ENCODE measurements at regions not wholly inside any gene's neighbourhood (a gene's known extent, or its start where the extent isn't known, plus 50 kb on each side); places are given as distances from the start of the nearest gene placed in this dataset.

DNA sequence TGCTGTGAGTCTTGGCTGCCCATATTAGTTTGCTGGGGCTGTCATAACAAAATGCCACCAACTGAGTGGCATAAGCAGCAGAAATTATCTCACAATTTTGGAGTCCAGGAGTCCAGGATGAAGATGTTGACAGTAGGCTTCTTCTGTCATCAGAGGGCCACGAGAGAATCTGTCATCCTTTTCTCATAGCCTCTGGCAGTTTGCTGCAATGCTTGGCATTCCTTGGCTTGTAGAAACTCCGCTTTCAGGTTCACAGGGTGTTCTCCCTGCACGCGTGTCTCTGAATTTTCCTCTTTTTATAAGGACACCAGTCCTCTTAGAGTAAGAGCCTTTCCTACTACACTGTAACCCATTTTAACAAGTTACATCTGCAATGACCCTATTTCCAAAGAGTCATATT is 838.4 kb downstream of the TFAP2A start:
- Mint-ChIP-seq H3K27ac (no peak overlapping the region), H3K27me3 (no peaks in the 10 kb centered on the region), H3K36me3 (no peaks in the 10 kb centered on the region), H3K9me3 (no peaks in the 10 kb centered on the region), H3K4me3 (no peak overlapping the region), H3K4me1 (no peaks in the 10 kb centered on the region)
- no peaks in the 10 kb centered on the region for H3K27me3 ChIP-seq (replicated peaks in 1 of 2; ENCODE audit: control insufficient read depth in 2 of 2, extremely low read depth in 1 of 2, insufficient read depth in 2 of 2, low read length in 1 of 2)
- 80% methylated on average over 1 of the region's 4 CpGs for WGBS (ENCODE audit: insufficient coverage)
- no peak overlapping the region for H3K4me3 ChIP-seq (ENCODE audit: control insufficient read depth in 1 of 2, extremely low read depth in 1 of 2, low read length in 1 of 2)
- H3K4me1 ChIP-seq (ENCODE audit: control insufficient read depth in 1 of 2, extremely low read depth in 1 of 2, insufficient read depth in 2 of 2, low read length in 2 of 2): no peaks in the 10 kb centered on the region
- no peak for DNase-seq
- POLR2A ChIA-PET: no interaction called here
- no peak for ATAC-seq (replicated peaks in 1 of 4)
- H3K36me3 ChIP-seq (ENCODE audit: control insufficient read depth in 2 of 2, extremely low read depth in 1 of 2, insufficient read depth in 1 of 2, low read length in 1 of 2): no peaks in the 10 kb centered on the region
- CTCF ChIA-PET: no interaction called here
- H3K27ac ChIP-seq (ENCODE audit: low read length): no peak overlapping the region
- H3K9me3 ChIP-seq: no peaks in the 10 kb centered on the region

DNA sequence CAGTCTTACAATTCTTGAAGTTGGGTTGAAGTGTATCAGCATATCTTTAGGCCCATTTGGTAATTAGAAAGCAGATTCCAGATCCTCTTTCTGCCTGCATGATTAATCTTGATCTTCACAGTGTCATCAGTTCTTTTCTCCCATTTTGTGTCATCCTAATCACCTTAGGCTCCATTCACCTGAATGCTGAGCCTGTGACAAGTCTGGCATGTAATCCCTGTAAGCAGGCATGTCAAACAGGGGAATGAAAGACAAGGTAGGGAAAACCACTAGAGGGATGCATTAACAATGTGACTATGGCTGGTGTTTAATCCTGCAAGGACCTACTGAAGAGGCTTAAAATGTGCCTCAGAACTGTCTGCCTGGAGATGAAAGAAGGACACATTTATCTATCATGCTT is 848.8 kb downstream of the TFAP2A start:
- no peaks in the 10 kb centered on the region for H3K27me3 Mint-ChIP-seq
- Histone ChIP-seq H3K4me1 (ENCODE audit: control insufficient read depth in 1 of 2, extremely low read depth in 1 of 2, insufficient read depth in 2 of 2, low read length in 2 of 2) (no peaks in the 10 kb centered on the region), H3K4me3 (ENCODE audit: control insufficient read depth in 1 of 2, extremely low read depth in 1 of 2, low read length in 1 of 2) (no peak overlapping the region), H3K27ac (ENCODE audit: low read length) (no peak overlapping the region), H3K9me3 (no peaks in the 10 kb centered on the region), H3K27me3 (replicated peaks in 1 of 2; ENCODE audit: control insufficient read depth in 2 of 2, extremely low read depth in 1 of 2, insufficient read depth in 2 of 2, low read length in 1 of 2) (no peaks in the 10 kb centered on the region), H3K36me3 (ENCODE audit: control insufficient read depth in 2 of 2, extremely low read depth in 1 of 2, insufficient read depth in 1 of 2, low read length in 1 of 2) (no peaks in the 10 kb centered on the region)
- H3K36me3 Mint-ChIP-seq: no peaks in the 10 kb centered on the region
- CTCF ChIA-PET: no interaction called here
- POLR2A ChIA-PET: no interaction called here
- H3K4me3 Mint-ChIP-seq: no peak overlapping the region
- DNase-seq (no peak), ATAC-seq (replicated peaks in 1 of 4) (no peak)
- no peaks in the 10 kb centered on the region for H3K4me1 Mint-ChIP-seq
- peaks cover 0 to 7% (median 5%) of the 10 kb centered on the region in 3 donors for H3K9me3 Mint-ChIP-seq
- H3K27ac Mint-ChIP-seq: no peak overlapping the region

DNA sequence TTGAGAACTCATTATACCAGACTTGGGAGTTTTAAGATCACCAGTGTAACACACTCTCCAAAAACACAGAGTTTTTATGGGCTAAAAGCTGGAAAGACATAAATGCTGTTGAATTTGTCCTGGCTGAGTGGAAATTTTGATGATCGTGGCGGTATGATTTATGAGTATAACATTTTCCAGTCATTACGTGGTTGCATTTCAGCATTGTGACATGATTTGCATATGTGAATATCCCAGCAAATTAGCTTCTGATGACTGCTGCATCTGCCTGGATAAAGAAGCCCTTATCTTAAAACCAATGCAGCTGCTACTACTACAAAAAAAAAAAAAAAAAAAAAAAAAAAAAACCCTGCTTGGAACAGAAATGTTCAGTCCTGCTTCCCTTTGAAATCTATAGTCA is 850.9 kb downstream of the TFAP2A start:
- H3K9me3 ChIP-seq: no peaks in the 10 kb centered on the region
- WGBS (ENCODE audit: insufficient coverage): no CpG with 5 or more reads among the region's 3 CpGs
- peaks cover 3 to 7% (median 4%) of the 10 kb centered on the region in 3 donors for H3K9me3 Mint-ChIP-seq
- no peak overlapping the region for H3K4me3 Mint-ChIP-seq
- CTCF ChIA-PET: no interaction called here
- no peaks in the 10 kb centered on the region for H3K36me3 Mint-ChIP-seq
- H3K27me3 Mint-ChIP-seq: no peaks in the 10 kb centered on the region
- no peak overlapping the region for H3K27ac ChIP-seq (ENCODE audit: low read length)
- no peaks in the 10 kb centered on the region for H3K4me1 Mint-ChIP-seq
- no peaks in the 10 kb centered on the region for H3K27me3 ChIP-seq (replicated peaks in 1 of 2; ENCODE audit: control insufficient read depth in 2 of 2, extremely low read depth in 1 of 2, insufficient read depth in 2 of 2, low read length in 1 of 2)
- POLR2A ChIA-PET: no interaction called here
- no peaks in the 10 kb centered on the region for H3K4me1 ChIP-seq (ENCODE audit: control insufficient read depth in 1 of 2, extremely low read depth in 1 of 2, insufficient read depth in 2 of 2, low read length in 2 of 2)
- no peak overlapping the region for H3K4me3 ChIP-seq (ENCODE audit: control insufficient read depth in 1 of 2, extremely low read depth in 1 of 2, low read length in 1 of 2)
- no peak overlapping the region for H3K27ac Mint-ChIP-seq
- no peak for DNase-seq
- H3K36me3 ChIP-seq (ENCODE audit: control insufficient read depth in 2 of 2, extremely low read depth in 1 of 2, insufficient read depth in 1 of 2, low read length in 1 of 2): no peaks in the 10 kb centered on the region
- no peak for ATAC-seq (replicated peaks in 1 of 4)

DNA sequence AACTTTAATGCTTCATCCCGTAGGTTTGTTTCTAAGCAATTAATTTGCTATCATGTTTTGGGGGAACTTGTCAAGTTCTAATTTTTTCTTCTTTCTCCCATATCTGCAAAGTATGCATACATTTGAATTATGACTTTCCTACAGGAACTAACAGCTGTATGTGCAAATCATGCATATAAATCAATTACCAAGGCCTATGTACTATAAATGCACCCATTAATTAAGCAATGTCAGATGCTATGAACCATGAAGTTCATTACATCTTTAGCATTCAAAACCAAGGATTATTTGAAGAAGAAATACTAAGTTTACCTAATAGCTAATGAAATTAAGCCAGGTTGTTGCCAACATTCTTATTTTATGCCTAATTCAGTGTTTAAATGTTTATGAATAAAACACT is 851.3 kb downstream of the TFAP2A start:
- Histone ChIP-seq H3K36me3 (ENCODE audit: control insufficient read depth in 2 of 2, extremely low read depth in 1 of 2, insufficient read depth in 1 of 2, low read length in 1 of 2) (no peaks in the 10 kb centered on the region), H3K4me1 (ENCODE audit: control insufficient read depth in 1 of 2, extremely low read depth in 1 of 2, insufficient read depth in 2 of 2, low read length in 2 of 2) (no peaks in the 10 kb centered on the region), H3K4me3 (ENCODE audit: control insufficient read depth in 1 of 2, extremely low read depth in 1 of 2, low read length in 1 of 2) (no peak overlapping the region), H3K27me3 (replicated peaks in 1 of 2; ENCODE audit: control insufficient read depth in 2 of 2, extremely low read depth in 1 of 2, insufficient read depth in 2 of 2, low read length in 1 of 2) (no peaks in the 10 kb centered on the region), H3K27ac (ENCODE audit: low read length) (no peak overlapping the region), H3K9me3 (no peaks in the 10 kb centered on the region)
- Mint-ChIP-seq H3K27me3 (no peaks in the 10 kb centered on the region), H3K36me3 (no peaks in the 10 kb centered on the region), H3K4me3 (no peak overlapping the region), H3K9me3 (peaks cover 3 to 7% (median 4%) of the 10 kb centered on the region in 3 donors), H3K4me1 (no peaks in the 10 kb centered on the region), H3K27ac (no peak overlapping the region)
- whole genome bisulfite sequencing (ENCODE audit: insufficient coverage): no CpG with 5 or more reads among the region's 1 CpG
- CTCF ChIA-PET: no interaction called here
- DNase-seq (no peak), ATAC-seq (replicated peaks in 1 of 4) (no peak)
- POLR2A ChIA-PET: no interaction called here

DNA sequence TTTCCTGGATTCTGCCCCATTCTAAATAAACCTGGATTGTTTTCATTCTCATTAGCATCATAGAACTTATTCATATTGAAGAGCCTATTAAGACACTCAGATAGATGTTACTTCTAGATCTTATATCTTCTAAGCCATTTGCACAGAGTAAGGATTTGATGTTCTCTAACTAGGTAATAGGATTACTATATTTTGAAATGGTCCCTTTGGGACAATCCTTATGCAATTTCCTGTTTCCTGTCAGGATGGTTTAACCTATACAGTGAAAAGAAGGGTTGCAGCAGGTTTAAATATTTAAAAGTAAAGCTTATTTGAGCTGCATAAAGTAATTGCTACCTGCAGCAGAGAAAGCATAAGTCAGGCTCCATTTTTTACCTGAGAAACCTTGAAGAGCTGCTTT is 860.1 kb downstream of the TFAP2A start:
- Histone ChIP-seq H3K4me3 (ENCODE audit: control insufficient read depth in 1 of 2, extremely low read depth in 1 of 2, low read length in 1 of 2) (no peak overlapping the region), H3K4me1 (ENCODE audit: control insufficient read depth in 1 of 2, extremely low read depth in 1 of 2, insufficient read depth in 2 of 2, low read length in 2 of 2) (no peaks in the 10 kb centered on the region), H3K36me3 (ENCODE audit: control insufficient read depth in 2 of 2, extremely low read depth in 1 of 2, insufficient read depth in 1 of 2, low read length in 1 of 2) (no peaks in the 10 kb centered on the region), H3K9me3 (no peaks in the 10 kb centered on the region), H3K27ac (ENCODE audit: low read length) (no peak overlapping the region), H3K27me3 (replicated peaks in 1 of 2; ENCODE audit: control insufficient read depth in 2 of 2, extremely low read depth in 1 of 2, insufficient read depth in 2 of 2, low read length in 1 of 2) (no peaks in the 10 kb centered on the region)
- Mint-ChIP-seq H3K4me1 (no peaks in the 10 kb centered on the region), H3K9me3 (peaks cover 4 to 10% (median 8%) of the 10 kb centered on the region in 3 donors), H3K27ac (no peak overlapping the region), H3K4me3 (no peak overlapping the region), H3K36me3 (no peaks in the 10 kb centered on the region), H3K27me3 (no peaks in the 10 kb centered on the region)
- DNase-seq: no peak
- CTCF ChIA-PET: no interaction called here
- no peak for ATAC-seq (replicated peaks in 1 of 4)
- POLR2A ChIA-PET: no interaction called here

DNA sequence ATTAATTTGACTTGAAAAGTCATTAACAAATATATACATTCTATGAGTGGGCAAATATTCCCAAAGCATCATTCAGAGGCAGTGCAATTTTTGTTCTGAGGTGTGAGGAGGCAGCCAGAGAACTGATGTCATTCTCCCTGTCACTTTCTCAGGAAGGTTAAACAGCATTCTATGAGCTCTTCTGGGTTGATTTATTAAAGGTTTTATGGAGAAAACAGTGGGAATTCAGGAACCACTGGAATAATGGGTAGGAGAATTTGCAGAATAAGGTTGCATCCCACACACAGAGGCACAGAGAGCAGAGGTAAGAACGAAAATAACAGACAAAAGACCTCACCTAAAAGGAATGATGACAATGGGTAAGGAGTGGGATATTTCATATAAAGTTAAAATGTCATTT is 860.6 kb downstream of the TFAP2A start:
- Histone ChIP-seq H3K36me3 (ENCODE audit: control insufficient read depth in 2 of 2, extremely low read depth in 1 of 2, insufficient read depth in 1 of 2, low read length in 1 of 2) (no peaks in the 10 kb centered on the region), H3K27ac (ENCODE audit: low read length) (no peak overlapping the region), H3K27me3 (replicated peaks in 1 of 2; ENCODE audit: control insufficient read depth in 2 of 2, extremely low read depth in 1 of 2, insufficient read depth in 2 of 2, low read length in 1 of 2) (no peaks in the 10 kb centered on the region), H3K4me3 (ENCODE audit: control insufficient read depth in 1 of 2, extremely low read depth in 1 of 2, low read length in 1 of 2) (no peak overlapping the region), H3K4me1 (ENCODE audit: control insufficient read depth in 1 of 2, extremely low read depth in 1 of 2, insufficient read depth in 2 of 2, low read length in 2 of 2) (no peaks in the 10 kb centered on the region), H3K9me3 (no peaks in the 10 kb centered on the region)
- no peak for ATAC-seq (replicated peaks in 1 of 4)
- no CpG with 5 or more reads among the region's 1 CpG for WGBS (ENCODE audit: insufficient coverage)
- Mint-ChIP-seq H3K9me3 (peaks cover 4 to 10% (median 8%) of the 10 kb centered on the region in 3 donors), H3K27me3 (no peaks in the 10 kb centered on the region), H3K36me3 (no peaks in the 10 kb centered on the region), H3K4me3 (no peak overlapping the region), H3K4me1 (no peaks in the 10 kb centered on the region), H3K27ac (no peak overlapping the region)
- POLR2A ChIA-PET: no interaction called here
- no peak for DNase-seq
- CTCF ChIA-PET: no interaction called here

DNA sequence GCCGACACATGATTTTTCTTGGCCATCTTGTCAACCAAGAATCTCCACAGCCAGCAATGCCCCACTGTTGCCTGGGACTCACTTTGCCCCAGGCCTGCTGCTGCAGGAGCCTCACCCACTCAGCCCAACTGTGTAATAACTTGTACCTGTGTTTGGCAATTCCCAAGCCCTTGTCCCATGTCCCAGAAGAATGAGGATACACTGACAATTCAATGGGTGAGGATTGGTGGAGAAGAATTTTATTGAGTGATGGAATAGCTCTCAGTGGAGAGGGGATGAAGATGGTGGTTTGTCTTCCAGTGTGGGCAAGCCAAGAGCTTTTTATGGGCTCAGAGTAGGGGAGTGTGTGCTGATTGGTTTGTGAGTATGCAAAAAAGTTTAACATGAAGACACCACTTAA is 861.9 kb downstream of the TFAP2A start:
- Mint-ChIP-seq H3K9me3 (peaks cover 4 to 10% (median 8%) of the 10 kb centered on the region in 3 donors), H3K36me3 (no peaks in the 10 kb centered on the region), H3K4me1 (no peaks in the 10 kb centered on the region), H3K27me3 (no peaks in the 10 kb centered on the region), H3K4me3 (no peak overlapping the region), H3K27ac (no peak overlapping the region)
- Histone ChIP-seq H3K36me3 (ENCODE audit: control insufficient read depth in 2 of 2, extremely low read depth in 1 of 2, insufficient read depth in 1 of 2, low read length in 1 of 2) (no peaks in the 10 kb centered on the region), H3K4me3 (ENCODE audit: control insufficient read depth in 1 of 2, extremely low read depth in 1 of 2, low read length in 1 of 2) (no peak overlapping the region), H3K27me3 (replicated peaks in 1 of 2; ENCODE audit: control insufficient read depth in 2 of 2, extremely low read depth in 1 of 2, insufficient read depth in 2 of 2, low read length in 1 of 2) (no peaks in the 10 kb centered on the region), H3K9me3 (no peaks in the 10 kb centered on the region), H3K27ac (ENCODE audit: low read length) (no peak overlapping the region), H3K4me1 (ENCODE audit: control insufficient read depth in 1 of 2, extremely low read depth in 1 of 2, insufficient read depth in 2 of 2, low read length in 2 of 2) (no peaks in the 10 kb centered on the region)
- DNase-seq (no peak), ATAC-seq (replicated peaks in 1 of 4) (no peak)
- ChIA-PET CTCF (no interaction called here), POLR2A (no interaction called here)
- WGBS (ENCODE audit: insufficient coverage): 71% methylated on average over 1 of the region's 1 CpG
